H1 (cell line): ENCODE measurements at regions not wholly inside any gene's neighbourhood (a gene's known extent, or its start where the extent isn't known, plus 50 kb on each side); places are given as distances from the start of the nearest gene placed in this dataset.

Experiments
- CTCF ChIA-PET: fragments of 300-600 bp; sonication (Branson Sonifier 250); formaldehyde crosslinking; loops from one replicate; lab custom pipeline; 2021; ENCODE audit not compliant: partially characterized antibody; lab: Charles Lee
- POLR2A ChIA-PET: fragments of 300-600 bp; sonication (Branson Sonifier 250); formaldehyde crosslinking; loops from one replicate; lab custom pipeline; 2021; ENCODE audit warnings: inconsistent platforms; ENCODE audit not compliant: partially characterized antibody; lab: Charles Lee
- DNase-seq, 2 experiments: peaks; one replicate each; pipeline versions ENCODE4 v3.0.0 to v3.0.0-alpha.2; 2010 to 2022; ENCODE audit warnings: low spot score in 2 of 2, low read depth in 1 of 2, mixed read lengths in 1 of 2
- FAIRE-seq: peaks from 2 replicates; lab custom pipeline; 2011; peaks lifted over from hg19 to GRCh38; lab: Jason Lieb, UNC
- H2AFZ ChIP-seq: 2 replicates; pipeline ENCODE4 v1.8.1; 2012; ENCODE audit warnings: low read length, inconsistent platforms
- H2AK5ac ChIP-seq: 2 replicates; pipeline ENCODE4 v1.6.1; 2013; ENCODE audit warnings: low read depth, low read length
- H2BK120ac ChIP-seq: replicated peaks from 2 replicates; pipeline ENCODE3; 2013; ENCODE audit warnings: low read depth, low read length, inconsistent platforms
- H2BK12ac ChIP-seq: 2 replicates; pipeline ENCODE4 v1.6.1; 2013; ENCODE audit warnings: low read depth, low read length
- H2BK15ac ChIP-seq: 2 replicates; pipeline ENCODE4 v1.6.1; 2013; ENCODE audit warnings: low read length
- H2BK20ac ChIP-seq: 2 replicates; pipeline ENCODE4 v1.6.1; 2013; ENCODE audit warnings: low read length
- H2BK5ac ChIP-seq: 2 replicates; pipeline ENCODE4 v1.6.1; 2013; ENCODE audit warnings: low read depth, low read length
- H3K14ac ChIP-seq: 2 replicates; pipeline ENCODE4 v1.6.1; 2013; ENCODE audit warnings: inconsistent platforms; ENCODE audit not compliant: insufficient read length
- H3K18ac ChIP-seq: 2 replicates; pipeline ENCODE4 v1.6.1; 2013; ENCODE audit warnings: low read length; ENCODE audit errors: extremely low read depth
- H3K23ac ChIP-seq: 2 replicates; pipeline ENCODE4 v1.6.1; 2013; ENCODE audit warnings: inconsistent platforms; ENCODE audit not compliant: insufficient read length
- H3K23me2 ChIP-seq: 2 replicates; pipeline ENCODE4 v1.6.1; 2013; ENCODE audit warnings: low read depth, low read length
- H3K27ac ChIP-seq: 2 replicates; pipeline ENCODE4 v1.6.1; 2011; ENCODE audit warnings: low read depth, low read length, inconsistent platforms
- H3K27me3 ChIP-seq, 4 experiments: replicated peaks in 1 of 4; 1 replicate in 1 of 4; 2 replicates in 3 of 4; pipeline versions ENCODE4 v1.6.1 to v1.8.1; 2011 to 2013; ENCODE audit warnings: low read length in 3 of 4, mild to moderate bottlenecking in 3 of 4, inconsistent platforms in 2 of 4, mixed read lengths in 2 of 4, moderate library complexity in 1 of 4; ENCODE audit not compliant: control insufficient read depth in 3 of 4, insufficient read depth in 3 of 4; ENCODE audit errors: extremely low read depth in 1 of 4
- H3K36me3 ChIP-seq, 4 experiments: 2 replicates each; pipeline versions ENCODE4 v1.6.1 to v1.8.1; 2011 to 2013; ENCODE audit warnings: mild to moderate bottlenecking in 4 of 4, low read length in 3 of 4, moderate library complexity in 2 of 4, control low read depth in 1 of 4, inconsistent platforms in 1 of 4; ENCODE audit not compliant: insufficient read depth in 4 of 4, control insufficient read depth in 2 of 4
- H3K4ac ChIP-seq: replicated peaks from 2 replicates; pipeline ENCODE3; 2013; ENCODE audit warnings: low read length, low read depth, mixed read lengths, inconsistent platforms; ENCODE audit not compliant: insufficient read length
- H3K4me1 ChIP-seq, 4 experiments: replicated peaks in 1 of 4; 1 replicate in 1 of 4; 2 replicates in 3 of 4; pipeline versions ENCODE4 v1.6.1 to v1.8.1; 2011 to 2013; ENCODE audit warnings: low read length in 3 of 4, inconsistent platforms in 2 of 4, mixed read lengths in 1 of 4; ENCODE audit not compliant: insufficient read depth in 4 of 4, control insufficient read depth in 3 of 4
- H3K4me2 ChIP-seq, 2 experiments: 2 replicates each; pipeline versions ENCODE4 v1.6.1 to v1.8.1; 2011 to 2013; ENCODE audit warnings: low read depth in 2 of 2, low read length in 2 of 2, control low read depth in 1 of 2, inconsistent platforms in 1 of 2, mild to moderate bottlenecking in 1 of 2; ENCODE audit not compliant: insufficient read depth in 1 of 2
- H3K4me3 ChIP-seq, 4 experiments: fragments of 200-600, 300-600 bp in 1 of 4; sonication (generic), shearing (Covaris generic), sonication (Bioruptor Twin) in 1 of 4; 2 replicates each; pipeline versions ENCODE4 v1.5.1 to v1.8.1; 2011 to 2016; ENCODE audit warnings: low read length in 4 of 4, low read depth in 3 of 4, control low read depth in 2 of 4, inconsistent platforms in 2 of 4, mild to moderate bottlenecking in 2 of 4, mixed read lengths in 1 of 4, moderate library complexity in 1 of 4; ENCODE audit not compliant: insufficient read depth in 2 of 4; ENCODE audit errors: extremely low read depth in 1 of 4
- H3K56ac ChIP-seq: replicated peaks from 2 replicates; pipeline ENCODE3; 2013; ENCODE audit warnings: low read depth, mild to moderate bottlenecking, mixed read lengths, low read length, inconsistent platforms; ENCODE audit not compliant: insufficient read length
- H3K79me1 ChIP-seq: 2 replicates; pipeline ENCODE4 v1.6.1; 2013; ENCODE audit warnings: low read depth, low read length, control low read depth
- H3K79me2 ChIP-seq, 2 experiments: 2 replicates each; pipeline versions ENCODE4 v1.6.1 to v1.8.1; 2012 to 2013; ENCODE audit warnings: low read length in 2 of 2, mild to moderate bottlenecking in 2 of 2, inconsistent platforms in 1 of 2; ENCODE audit not compliant: insufficient read depth in 2 of 2, control insufficient read depth in 1 of 2
- H3K9ac ChIP-seq, 4 experiments: replicated peaks in 1 of 4; 1 replicate in 1 of 4; 2 replicates in 3 of 4; pipeline versions ENCODE4 v1.6.1 to v1.8.1; 2011 to 2013; ENCODE audit warnings: low read depth in 3 of 4, low read length in 3 of 4, control low read depth in 2 of 4, mild to moderate bottlenecking in 2 of 4, moderate library complexity in 2 of 4, inconsistent platforms in 1 of 4; ENCODE audit errors: extremely low read depth in 1 of 4
- H3K9me3 ChIP-seq, 2 experiments: 2 replicates each; pipeline versions ENCODE4 v1.6.1 to v1.8.1; 2012 to 2013; ENCODE audit warnings: mild to moderate bottlenecking in 2 of 2, moderate library complexity in 2 of 2, control low read depth in 1 of 2, inconsistent platforms in 1 of 2, low read depth in 1 of 2, low read length in 1 of 2, mixed read lengths in 1 of 2; ENCODE audit not compliant: insufficient read depth in 2 of 2
- H4K20me1 ChIP-seq, 2 experiments: replicated peaks in 1 of 2; 2 replicates each; pipeline versions ENCODE3 to v1.8.1; 2011 to 2013; ENCODE audit warnings: inconsistent platforms in 2 of 2, low read length in 2 of 2, mild to moderate bottlenecking in 1 of 2; ENCODE audit not compliant: insufficient read depth in 2 of 2, control insufficient read depth in 1 of 2
- H4K5ac ChIP-seq: 2 replicates; pipeline ENCODE4 v1.6.1; 2013; ENCODE audit warnings: low read length, low read depth, mixed read lengths, inconsistent platforms; ENCODE audit not compliant: insufficient read length
- H4K8ac ChIP-seq: 2 replicates; pipeline ENCODE4 v1.8.0; 2013; ENCODE audit warnings: mild to moderate bottlenecking, moderate library complexity, low read length, inconsistent platforms; ENCODE audit not compliant: insufficient read depth; ENCODE audit errors: extremely low read depth
- H4K91ac ChIP-seq: replicated peaks from 2 replicates; pipeline ENCODE3; 2013; ENCODE audit warnings: low read length, mixed read lengths, inconsistent platforms; ENCODE audit not compliant: insufficient read length
- CHD2 ChIP-seq: IDR thresholded peaks from 2 replicates; pipeline ENCODE4 v1.6.1; 2012; ENCODE audit warnings: low read length, improper control_type of control experiment
- GABPA ChIP-seq: IDR thresholded peaks from 2 replicates; pipeline ENCODE4 v1.6.1; 2011; ENCODE audit warnings: mild to moderate bottlenecking, low read length, moderate library complexity, borderline replicate concordance; ENCODE audit not compliant: insufficient read depth
- HDAC2 ChIP-seq, 2 experiments: fragments of 300-600 bp in 1 of 2; sonication (generic) in 1 of 2; IDR thresholded peaks; 2 replicates each; pipeline ENCODE4 v1.6.1; 2011 to 2012; ENCODE audit warnings: low read depth in 2 of 2, low read length in 2 of 2, mild to moderate bottlenecking in 2 of 2, moderate library complexity in 2 of 2, borderline replicate concordance in 1 of 2, inconsistent platforms in 1 of 2
- JUN ChIP-seq: IDR thresholded peaks from 2 replicates; pipeline ENCODE4 v1.6.1; 2011; ENCODE audit warnings: low read depth, mild to moderate bottlenecking, improper control_type of control experiment, low read length
- RXRA ChIP-seq: IDR thresholded peaks from 2 replicates; pipeline ENCODE4 v1.6.1; 2011; ENCODE audit warnings: low read depth, mild to moderate bottlenecking, low read length, moderate library complexity; ENCODE audit not compliant: insufficient read depth
- SAP30 ChIP-seq: fragments of 300-600 bp; sonication (generic); IDR thresholded peaks from 2 replicates; pipeline ENCODE4 v1.7.1; 2012; ENCODE audit warnings: low read length, moderate library complexity, mild to moderate bottlenecking, inconsistent platforms; ENCODE audit not compliant: insufficient read depth, insufficient replicate concordance
- SRF ChIP-seq: IDR thresholded peaks from 2 replicates; pipeline ENCODE4 v1.6.1; 2011; ENCODE audit warnings: mild to moderate bottlenecking, low read depth, low read length, moderate library complexity
- ZNF274 ChIP-seq: IDR thresholded peaks from 2 replicates; pipeline ENCODE4 v1.7.0; 2012; ENCODE audit warnings: low read length, borderline replicate concordance; ENCODE audit errors: extremely low read depth
- WGBS, 2 experiments: shearing (Covaris generic) in 1 of 2; methylation state at CpG; one replicate each; pipeline versions ENCODE4 v1.1.6 to v1.1.7; 2013 to 2015; ENCODE audit warnings: low lambda C conversion rate in 2 of 2, mixed read lengths in 2 of 2, inconsistent platforms in 1 of 2, low coverage in 1 of 2, missing lambda C conversion rate in 1 of 2; ENCODE audit not compliant: insufficient replicate concordance in 2 of 2, insufficient coverage in 1 of 2, insufficient read length in 1 of 2; ENCODE audit errors: extremely low coverage in 1 of 2, missing lambda C conversion rate in 1 of 2; 5-methylcytosine and 5-hydroxymethylcytosine counted together

GRCh38 chr7:13126347-13126746 is 438.9 kb downstream of the ARL4A start:
- no peak overlapping the region for H2BK120ac ChIP-seq
- no peak overlapping the region for H2AK5ac ChIP-seq
- no peak overlapping the region for H2BK15ac ChIP-seq
- H4K91ac ChIP-seq: no peak overlapping the region
- H2BK20ac ChIP-seq: no peak overlapping the region
- DNase-seq (no peak), FAIRE-seq (no peak)
- H3K23me2 ChIP-seq: no peaks in the 10 kb centered on the region; the same call in 1 of the 2 replicates
- H3K27me3 ChIP-seq: no peaks in the 10 kb centered on the region
- H4K5ac ChIP-seq: no peak overlapping the region
- H3K4ac ChIP-seq: no peak overlapping the region
- ChIA-PET POLR2A (no interaction called here), CTCF (interaction anchor here (1.0 to 1.9 kb wide), 3 partner anchors 9 to 18 kb away, joined by 3 to 9 read pairs (median 3); no protein-coding TSS in a partner anchor)
- H3K9me3 ChIP-seq: no peaks in the 10 kb centered on the region
- H4K20me1 ChIP-seq: no peaks in the 10 kb centered on the region
- no peak overlapping the region for H3K9ac ChIP-seq
- TF ChIP-seq JUN (no peak), SAP30 (no peak), HDAC2 (IDR thresholded peaks at IDR 0.05; ENCODE audit: borderline replicate concordance in 1 of 2, low read depth in 2 of 2, low read length in 2 of 2) (no peak), ZNF274 (no peak), CHD2 (no peak), RXRA (no peak), GABPA (no peak), SRF (no peak)
- no peak overlapping the region for H2BK12ac ChIP-seq
- H3K27ac ChIP-seq: no peak overlapping the region
- peak overlapping the region; percentile 53; the same call in 1 of the 2 replicates for H2AFZ ChIP-seq
- no peak overlapping the region for H3K14ac ChIP-seq
- no peak overlapping the region for H3K56ac ChIP-seq
- WGBS, 2 experiments: 95% methylated on average over 5 of the region's 5 CpGs; no CpG with 5 or more reads in 1 of the 2 experiments
- H3K23ac ChIP-seq: no peak overlapping the region
- H3K79me1 ChIP-seq: no peaks in the 10 kb centered on the region
- no peak overlapping the region for H3K18ac ChIP-seq
- no peaks in the 10 kb centered on the region for H3K4me1 ChIP-seq
- no peak overlapping the region for H4K8ac ChIP-seq
- no peaks in the 10 kb centered on the region for H3K79me2 ChIP-seq
- H3K4me2 ChIP-seq: no peak overlapping the region
- no peak overlapping the region for H3K4me3 ChIP-seq
- H3K36me3 ChIP-seq: no peaks in the 10 kb centered on the region
- H2BK5ac ChIP-seq: no peak overlapping the region
